Heart left ventricle (tissue), 16 donors: ENCODE measurements at regions not wholly inside any gene's neighbourhood (a gene's known extent, or its start where the extent isn't known, plus 50 kb on each side); places are given as distances from the start of the nearest gene placed in this dataset.

Experiments used
- ATAC-seq, 4 donors: fragments of 200-7000 bp; cut with Tn5 transposase; one replicate each; pipeline ENCODE4 v1.9.1; 2020 to 2022; ENCODE audit warnings: moderate library complexity in 4 of 4, mild to moderate bottlenecking in 3 of 4, moderate number of reproducible peaks in 1 of 4
- DNase-seq, 5 donors: peaks; one replicate each; pipeline ENCODE4 v3.0.0-alpha.2; 2020
- H3K27ac ChIP-seq, 12 donors: fragments of 200-600 bp; sonication (generic) in 4 of 12; one replicate each; pipeline versions ENCODE4 v1.5.0 to v1.8.0; 2016 to 2022; ENCODE audit warnings: mild to moderate bottlenecking in 2 of 12
- H3K27me3 ChIP-seq, 9 donors: fragments of 200-600 bp; sonication (generic) in 2 of 9; one replicate each; pipeline versions ENCODE4 v1.5.1 to v1.8.0; 2016 to 2022; ENCODE audit warnings: mild to moderate bottlenecking in 3 of 9
- H3K36me3 ChIP-seq, 9 donors: fragments of 200-600 bp; sonication (generic) in 2 of 9; one replicate each; pipeline versions ENCODE4 v1.5.0 to v1.8.0; 2018 to 2022; ENCODE audit warnings: mild to moderate bottlenecking in 2 of 9
- H3K4me1 ChIP-seq, 12 donors: fragments of 200-600 bp; sonication (generic) in 4 of 12; one replicate each; pipeline versions ENCODE4 v1.5.0 to v1.8.0; 2016 to 2022; ENCODE audit warnings: mild to moderate bottlenecking in 3 of 12
- H3K4me3 ChIP-seq, 12 donors: fragments of 200-600 bp; sonication (generic) in 4 of 12; one replicate each; pipeline versions ENCODE4 v1.5.0 to v1.8.0; 2017 to 2022; ENCODE audit warnings: mild to moderate bottlenecking in 9 of 12, moderate library complexity in 4 of 12
- H3K9me3 ChIP-seq, 12 donors: fragments of 200-600 bp; sonication (generic) in 4 of 12; one replicate each; pipeline versions ENCODE4 v1.5.0 to v1.8.0; 2016 to 2022; ENCODE audit warnings: mild to moderate bottlenecking in 1 of 12
- CTCF ChIP-seq, 12 donors: fragments of 200-600 bp; sonication (generic) in 4 of 12; IDR thresholded peaks; one replicate each; pipeline versions ENCODE4 v1.5.0 to v1.8.0; 2018 to 2022; ENCODE audit warnings: antibody characterized with exemption in 12 of 12, mild to moderate bottlenecking in 5 of 12
- POLR2A ChIP-seq, 2 donors: fragments of 450-650 bp; IDR thresholded peaks; one replicate each; pipeline ENCODE4 v1.6.1; 2017; ENCODE audit warnings: antibody characterized with exemption in 2 of 2, mild to moderate bottlenecking in 2 of 2, moderate library complexity in 2 of 2
- WGBS, 4 donors: extraction: QIAGEN DNeasy Blood & Tissue Kit in 2 of 4; methylation state at CpG; one replicate each; pipeline versions ENCODE4 v1.1.5 to v1.1.7; 2013 to 2018; 5-methylcytosine and 5-hydroxymethylcytosine counted together
- intact Hi-C, 10 donors: fragments of 100-400 bp; cut with DNase I; formaldehyde crosslinking; loops; one replicate each; pipeline versions ENCODE4 v1.11.1 to v1.14.2; 2022
- donor health status: ischemic (EF 13 %, LVEDD 7.1; RV severe dilation, severe dysfunction).
- donor health status: healthy with polysubstance abuse.
- donor health status: DM: no; HTN: yes; CAD: no.
- donor health status: DM: no; HTN: no; CAD: no.
- donor health status: ischemic (EF 25% LVEDD 6.9; RV normal size, moderate dysfunction).
- donor health status: ischemic (EF 25% LVEDD 5.7; RV mildly dilated, moderate dysfunction).
- donor health status: healthy.
- donor health status: DM: yes; HTN: yes; CAD: no.
- donor health status: ischemic (EF 35%, LVEDD 5.7; RV mildly dilated, moderate dysfunction).
- donor health status: nonischemic (EF 11% LVEDD 7.7; RV severe dilation, severe dysfunction).
- donor health status: DM: yes; HTN: yes; CAD: no.
- donor health status: PGD.
- donor health status: ischemic (EF 29% LVEDD 5.4; RV normal size, mild dysfunction).
- donor health status: nonischemic (EF 23%, LVEDD 6.1; RV moderate dilation, normal function).

GRCh38 chr2:57934659-57935058 is 111.9 kb upstream of the VRK2 start:
- no peaks in the 10 kb centered on the region for H3K36me3 ChIP-seq

GRCh38 chr2:57936216-57936615 is 110.4 kb upstream of the VRK2 start:
- H3K27me3 ChIP-seq, result no peaks in the 10 kb centered on the region
- no peaks in the 10 kb centered on the region for H3K4me1 ChIP-seq
- peaks cover 0 to 43% (median 17%) of the 10 kb centered on the region in 12 donors for H3K9me3 ChIP-seq
- DNase-seq (no peak), ATAC-seq (no peak)
- H3K36me3 ChIP-seq, result no peaks in the 10 kb centered on the region
- H3K4me3 ChIP-seq, result no peak overlapping the region
- WGBS, 4 donors, result 76 to 87% (median 82%) methylated on average over 1 of the region's 1 CpG
- no peak overlapping the region for H3K27ac ChIP-seq
- TF ChIP-seq CTCF (IDR thresholded peaks at IDR 0.05) (no peak), POLR2A (IDR thresholded peaks at IDR 0.05) (no peak)
- intact Hi-C loops, result no loop called here

More at GRCh38 chr2:57934659-57935058, 111.9 kb upstream of the VRK2 start:
- no peak for DNase-seq
- Histone ChIP-seq H3K4me1 (no peaks in the 10 kb centered on the region), H3K27me3 (no peaks in the 10 kb centered on the region), H3K9me3 (peaks cover 0 to 53% (median 17%) of the 10 kb centered on the region in 12 donors), H3K27ac (no peak overlapping the region), H3K4me3 (no peak overlapping the region)
- intact Hi-C loops, result no loop called here
- TF ChIP-seq POLR2A (IDR thresholded peaks at IDR 0.05) (no peak), CTCF (IDR thresholded peaks at IDR 0.05) (no peak)
- no peak for ATAC-seq

GRCh38 chr2:57937456-57937855 is 109.2 kb upstream of the VRK2 start:
- TF ChIP-seq POLR2A (IDR thresholded peaks at IDR 0.05) (no peak), CTCF (IDR thresholded peaks at IDR 0.05) (no peak)
- Histone ChIP-seq H3K27me3 (no peaks in the 10 kb centered on the region), H3K36me3 (no peaks in the 10 kb centered on the region), H3K9me3 (peaks cover 0 to 39% (median 17%) of the 10 kb centered on the region in 12 donors), H3K27ac (no peak overlapping the region), H3K4me1 (no peaks in the 10 kb centered on the region), H3K4me3 (no peak overlapping the region)
- intact Hi-C loops, result no loop called here
- ATAC-seq, result no peak
- no peak for DNase-seq
- WGBS, 4 donors, result 49 to 82% (median 70%) methylated on average over 3 of the region's 3 CpGs

- WGBS, 4 donors, result 92 to 100% (median 94%) methylated on average over 1 of the region's 1 CpG
- ATAC-seq, result no peak
Measured at GRCh38 chr2:57941816-57942215, 104.8 kb upstream of the VRK2 start.

More at GRCh38 chr2:57941816-57942215, 104.8 kb upstream of the VRK2 start:
- intact Hi-C loops, result no loop called here
- no peak for DNase-seq
- no peak for TF ChIP-seq CTCF (IDR thresholded peaks at IDR 0.05)
- TF ChIP-seq POLR2A (IDR thresholded peaks at IDR 0.05), result no peak
- H3K9me3 ChIP-seq, result peaks cover 0 to 1% (median 0%) of the 10 kb centered on the region in 12 donors
- H3K36me3 ChIP-seq, result no peaks in the 10 kb centered on the region
- no peaks in the 10 kb centered on the region for H3K27me3 ChIP-seq
- H3K4me1 ChIP-seq, result no peaks in the 10 kb centered on the region
- no peak overlapping the region for H3K27ac ChIP-seq
- H3K4me3 ChIP-seq, result no peak overlapping the region
